A673 (cell line): ENCODE measurements at regions not wholly inside any gene's neighbourhood (a gene's known extent, or its start where the extent isn't known, plus 50 kb on each side); places are given as distances from the start of the nearest gene placed in this dataset.

Source experiments
- BruUV-seq: library from RNA; stranded (reverse); fragments of 400-500 nt; replicated peaks from 2 replicates; lab custom pipeline; 2021; lab: Mats Ljungman, UMichigan
- CTCF ChIA-PET: fragments of 300-600 bp; sonication (Branson Sonifier 250); formaldehyde crosslinking; loops from one replicate; lab custom pipeline; 2022; ENCODE audit warnings: antibody characterized with exemption; lab: Charles Lee
- POLR2A ChIA-PET: fragments of 300-600 bp; sonication (Branson Sonifier 250); formaldehyde crosslinking; loops from one replicate; lab custom pipeline; 2022; ENCODE audit warnings: antibody characterized with exemption; ENCODE audit not compliant: low non-redundant PET; lab: Charles Lee
- DNase-seq: peaks from one replicate; pipeline ENCODE4 v3.0.0-alpha.2; 2015; ENCODE audit warnings: low spot score
- H3K27ac ChIP-seq: fragments of 200-600 bp; sonication (generic); 2 replicates; pipeline ENCODE4 v1.5.1; 2016; ENCODE audit warnings: mixed run types, low read depth, mild to moderate bottlenecking, mixed read lengths, antibody characterized with exemption, low read length; ENCODE audit not compliant: poor library complexity, severe bottlenecking
- H3K27me3 ChIP-seq: fragments of 200-600 bp; sonication (generic); replicated peaks from 2 replicates; pipeline ENCODE4 v1.6.1; 2017; ENCODE audit warnings: mixed run types, low read depth, mild to moderate bottlenecking, mixed read lengths, antibody characterized with exemption, low read length; ENCODE audit not compliant: insufficient read depth, poor library complexity
- H3K36me3 ChIP-seq: fragments of 200-600 bp; sonication (generic); 2 replicates; pipeline ENCODE4 v1.6.1; 2016; ENCODE audit warnings: mixed run types, mild to moderate bottlenecking, mixed read lengths, antibody characterized with exemption, low read length; ENCODE audit not compliant: insufficient read depth, poor library complexity, severe bottlenecking
- H3K4me1 ChIP-seq: fragments of 200-600 bp; sonication (generic); 2 replicates; pipeline ENCODE4 v1.6.1; 2017; ENCODE audit warnings: mixed run types, mild to moderate bottlenecking, mixed read lengths, antibody characterized with exemption, low read length; ENCODE audit not compliant: insufficient read depth, poor library complexity, severe bottlenecking
- H3K4me3 ChIP-seq: fragments of 200-600 bp; sonication (generic); 2 replicates; pipeline ENCODE4 v1.5.1; 2016; ENCODE audit warnings: low read depth, mixed run types, mild to moderate bottlenecking, mixed read lengths, low read length; ENCODE audit not compliant: poor library complexity, severe bottlenecking
- H3K9me3 ChIP-seq: fragments of 200-600 bp; sonication (generic); 2 replicates; pipeline ENCODE4 v1.6.1; 2016; ENCODE audit warnings: mixed run types, low read depth, mild to moderate bottlenecking, mixed read lengths, antibody characterized with exemption, low read length; ENCODE audit not compliant: poor library complexity, severe bottlenecking
- CTCF ChIP-seq: fragments of 300-800, 200-600 bp; sonication (generic); conservative IDR thresholded peaks from 2 replicates; pipeline ENCODE4 v1.5.1; 2017; ENCODE audit warnings: low read depth, mild to moderate bottlenecking, antibody characterized with exemption, low read length, moderate library complexity, mixed read lengths
- EZH2 ChIP-seq: fragments of 200-600 bp; sonication (generic); IDR thresholded peaks from 2 replicates; pipeline ENCODE4 v1.6.1; 2017; ENCODE audit warnings: borderline replicate concordance, low read depth, mild to moderate bottlenecking, mixed read lengths, antibody characterized with exemption, low read length; ENCODE audit not compliant: poor library complexity, severe bottlenecking
- intact Hi-C: fragments of 100-400 bp; cut with micrococcal nuclease; formaldehyde crosslinking; loops from one replicate; pipeline ENCODE4 v1.10.0; 2022; ENCODE audit not compliant: unreplicated experiment

- BruUV-seq, result no TSS peak
- intact Hi-C loops, result no loop called here
- H3K9me3 ChIP-seq, result peaks cover 4% of the 10 kb centered on the region
- H3K4me1 ChIP-seq, result peaks cover 4% of the 10 kb centered on the region
- H3K27me3 ChIP-seq, result no peaks in the 10 kb centered on the region
- H3K4me3 ChIP-seq, result no peak overlapping the region
- no peak overlapping the region for H3K27ac ChIP-seq
- TF ChIP-seq CTCF, result no peak
- TF ChIP-seq EZH2, result no peak
- H3K36me3 ChIP-seq, result no peaks in the 10 kb centered on the region
- CTCF ChIA-PET, result no interaction called here
- POLR2A ChIA-PET, result interaction anchor here (0.5 kb wide), 1 partner anchor 84 kb away, joined by 3 read pairs; no protein-coding TSS in a partner anchor
- peak; percentile 34 for DNase-seq
Measured at GRCh38 chr15:97189162-97189780, 771.2 kb upstream of the ARRDC4 start.

DNA sequence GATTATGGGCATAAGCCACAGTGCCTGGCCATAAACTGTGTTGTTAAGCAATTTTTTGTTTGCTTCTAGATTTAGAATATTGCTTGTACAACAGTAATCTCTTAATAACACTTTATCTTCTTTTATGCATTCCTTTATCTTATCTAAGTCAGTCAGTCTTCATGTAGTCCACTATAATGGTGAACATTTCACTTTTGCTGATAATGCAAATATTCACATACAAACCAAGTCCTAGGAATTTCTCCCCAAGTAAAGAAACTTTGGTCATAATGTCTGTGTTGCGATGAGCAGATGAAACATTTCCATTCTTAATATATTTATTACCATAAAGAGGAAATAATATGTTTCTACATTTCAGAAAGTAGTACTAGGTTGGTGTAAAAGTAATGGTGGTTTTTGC, 765.8 kb upstream of the ARRDC4 start:
- Histone ChIP-seq H3K9me3 (peaks cover 4% of the 10 kb centered on the region), H3K27me3 (no peaks in the 10 kb centered on the region), H3K36me3 (no peaks in the 10 kb centered on the region), H3K27ac (no peak overlapping the region), H3K4me3 (no peak overlapping the region), H3K4me1 (peaks cover 31% of the 10 kb centered on the region)
- CTCF ChIA-PET, result no interaction called here
- TF ChIP-seq CTCF (no peak), EZH2 (no peak)
- intact Hi-C loops, result no loop called here
- POLR2A ChIA-PET, result no interaction called here
- no peak for DNase-seq
- BruUV-seq, result no TSS peak

- ChIA-PET CTCF (no interaction called here), POLR2A (interaction anchor here (0.5 kb wide), 1 partner anchor 850 kb away, joined by 3 read pairs; no protein-coding TSS in a partner anchor)
- BruUV-seq, result no TSS peak
- Histone ChIP-seq H3K27ac (peak overlapping the region; percentile 53), H3K27me3 (no peaks in the 10 kb centered on the region), H3K4me1 (peaks cover 31% of the 10 kb centered on the region), H3K36me3 (no peaks in the 10 kb centered on the region), H3K9me3 (peaks cover under 1% of the 10 kb centered on the region), H3K4me3 (no peak overlapping the region)
- no peak for TF ChIP-seq CTCF
- TF ChIP-seq EZH2, result no peak
- intact Hi-C loops, result no loop called here
- DNase-seq, result peak; percentile 70
Measured at GRCh38 chr15:97196048-97197014, 764.2 kb upstream of the ARRDC4 start.
